Transverse colon (tissue), 4 donors: ENCODE measurements at regions not wholly inside any gene's neighbourhood (a gene's known extent, or its start where the extent isn't known, plus 50 kb on each side); places are given as distances from the start of the nearest gene placed in this dataset.

Experiments used
- CTCF ChIP-seq, 5 experiments: fragments of 200-600 bp in 3 of 5; fragments of 450-650 bp in 2 of 5; sonication (generic) in 3 of 5; IDR thresholded peaks; 1 replicate in 2 of 5; 2 replicates in 3 of 5; pipeline ENCODE4 v1.5.1; 2016 to 2017; ENCODE audit warnings: antibody characterized with exemption in 5 of 5, inconsistent platforms in 3 of 5, mild to moderate bottlenecking in 2 of 5, moderate library complexity in 1 of 5
- EP300 ChIP-seq: sonication (generic); formaldehyde crosslinking; IDR thresholded peaks from one replicate; pipeline ENCODE4 v1.6.1; 2017; ENCODE audit warnings: antibody characterized with exemption, low read depth
- POLR2A ChIP-seq: fragments of 450-650 bp; IDR thresholded peaks from one replicate; pipeline ENCODE4 v1.6.1; 2016; ENCODE audit warnings: antibody characterized with exemption, mild to moderate bottlenecking, moderate library complexity
- POLR2AphosphoS5 ChIP-seq, 3 donors: sonication (generic); formaldehyde crosslinking; IDR thresholded peaks; one replicate each; pipeline ENCODE4 v1.6.1; 2016; ENCODE audit warnings: antibody characterized with exemption in 3 of 3

GRCh38 chr9:22683700-22684075, 237.1 kb downstream of the DMRTA1 start:
- no peak for TF ChIP-seq CTCF (IDR thresholded peaks at IDR 0.05)
- no peak for TF ChIP-seq POLR2A
- TF ChIP-seq POLR2AphosphoS5 (IDR thresholded peaks at IDR 0.05), result no peak
- no peak for TF ChIP-seq EP300
